PFSK-1 (cell line): ENCODE measurements at regions not wholly inside any gene's neighbourhood (a gene's known extent, or its start where the extent isn't known, plus 50 kb on each side); places are given as distances from the start of the nearest gene placed in this dataset.

ENCODE experiments used
- FOXP2 ChIP-seq: optimal IDR thresholded peaks from 2 replicates; pipeline ENCODE3; 2011; ENCODE audit warnings: borderline replicate concordance, control low read depth, inconsistent platforms; ENCODE audit not compliant: insufficient read depth; ENCODE audit errors: extremely low read length, extremely low read depth
- POLR2AphosphoS5 ChIP-seq: IDR thresholded peaks from 2 replicates; pipeline ENCODE4 v1.6.1; 2012; ENCODE audit warnings: low read depth, mild to moderate bottlenecking, control low read depth, low read length, moderate library complexity
- REST ChIP-seq, 2 experiments: IDR thresholded peaks; 2 replicates each; pipeline versions ENCODE4 v1.6.1 to v1.8.0; 2011 to 2012; ENCODE audit warnings: low read depth in 2 of 2, low read length in 2 of 2, control low read depth in 1 of 2, inconsistent platforms in 1 of 2, mild to moderate bottlenecking in 1 of 2, moderate library complexity in 1 of 2; ENCODE audit not compliant: insufficient read depth in 1 of 2
- SIN3A ChIP-seq: IDR thresholded peaks from 2 replicates; pipeline ENCODE4 v1.6.1; 2012; ENCODE audit warnings: mild to moderate bottlenecking, low read length, moderate library complexity, borderline replicate concordance; ENCODE audit not compliant: insufficient read depth
- TAF1 ChIP-seq: IDR thresholded peaks from 2 replicates; pipeline ENCODE4 v1.6.1; 2012; ENCODE audit warnings: low read length, control low read depth, borderline replicate concordance; ENCODE audit not compliant: insufficient read depth

GRCh38 chr13:62207388-62207787 lies 791.7 kb upstream of the PCDH20 start:
- TF ChIP-seq POLR2AphosphoS5, result no peak
- no peak for TF ChIP-seq SIN3A
- no peak for TF ChIP-seq REST (IDR thresholded peaks at IDR 0.05; ENCODE audit: insufficient read depth in 1 of 2, low read depth in 2 of 2, low read length in 2 of 2)
- TF ChIP-seq FOXP2, result no peak
- TF ChIP-seq TAF1, result no peak

- TF ChIP-seq TAF1, result no peak
- no peak for TF ChIP-seq REST (IDR thresholded peaks at IDR 0.05; ENCODE audit: insufficient read depth in 1 of 2, low read depth in 2 of 2, low read length in 2 of 2)
- no peak for TF ChIP-seq SIN3A
- TF ChIP-seq FOXP2, result no peak
- TF ChIP-seq POLR2AphosphoS5, result no peak
Observed at GRCh38 chr13:62206165-62206564, 790.5 kb upstream of the PCDH20 start.

- TF ChIP-seq POLR2AphosphoS5 (no peak), SIN3A (no peak), FOXP2 (no peak), REST (IDR thresholded peaks at IDR 0.05; ENCODE audit: insufficient read depth in 1 of 2, low read depth in 2 of 2, low read length in 2 of 2) (no peak), TAF1 (no peak)
Observed at GRCh38 chr13:62205273-62205672, 789.6 kb upstream of the PCDH20 start.

- no peak for TF ChIP-seq SIN3A
- no peak for TF ChIP-seq REST (IDR thresholded peaks at IDR 0.05; ENCODE audit: insufficient read depth in 1 of 2, low read depth in 2 of 2, low read length in 2 of 2)
- TF ChIP-seq FOXP2, result no peak
- TF ChIP-seq TAF1, result no peak
- no peak for TF ChIP-seq POLR2AphosphoS5
Observed at GRCh38 chr13:62194371-62194770, 778.7 kb upstream of the PCDH20 start.

GRCh38 chr13:62193919-62194318 lies 778.3 kb upstream of the PCDH20 start:
- TF ChIP-seq FOXP2 (no peak), REST (IDR thresholded peaks at IDR 0.05; ENCODE audit: insufficient read depth in 1 of 2, low read depth in 2 of 2, low read length in 2 of 2) (no peak), SIN3A (no peak), TAF1 (no peak), POLR2AphosphoS5 (no peak)
